ENCODE measurements at regions not wholly inside any gene's neighbourhood (a gene's known extent, or its start where the extent isn't known, plus 50 kb on each side); places are given as distances from the start of the nearest gene placed in this dataset.
A peak's percentile ranks its signal among the peaks of the same experiment; 100 is the strongest.

DNA sequence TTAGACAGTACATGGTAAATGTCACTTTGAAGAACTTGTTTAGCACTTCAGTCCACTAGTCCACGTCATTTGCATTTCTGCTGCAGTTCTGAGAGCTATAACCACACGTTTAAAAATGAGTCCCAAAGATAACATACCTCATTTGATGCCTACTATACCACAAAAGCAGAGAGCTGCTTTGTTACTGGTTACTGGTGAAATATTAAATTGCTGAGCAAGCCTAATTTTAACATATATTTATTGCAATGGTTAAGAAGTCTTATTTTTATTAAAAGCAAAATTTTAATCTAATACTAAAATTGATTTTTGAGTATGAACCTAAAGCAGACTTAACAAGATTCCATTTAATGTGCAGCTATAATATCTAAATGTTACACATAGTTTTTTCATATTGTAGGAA lies 1949.7 kb upstream of the PRR20A start:
- no peak for DNase-seq
- TF ChIP-seq, protein P1, sequence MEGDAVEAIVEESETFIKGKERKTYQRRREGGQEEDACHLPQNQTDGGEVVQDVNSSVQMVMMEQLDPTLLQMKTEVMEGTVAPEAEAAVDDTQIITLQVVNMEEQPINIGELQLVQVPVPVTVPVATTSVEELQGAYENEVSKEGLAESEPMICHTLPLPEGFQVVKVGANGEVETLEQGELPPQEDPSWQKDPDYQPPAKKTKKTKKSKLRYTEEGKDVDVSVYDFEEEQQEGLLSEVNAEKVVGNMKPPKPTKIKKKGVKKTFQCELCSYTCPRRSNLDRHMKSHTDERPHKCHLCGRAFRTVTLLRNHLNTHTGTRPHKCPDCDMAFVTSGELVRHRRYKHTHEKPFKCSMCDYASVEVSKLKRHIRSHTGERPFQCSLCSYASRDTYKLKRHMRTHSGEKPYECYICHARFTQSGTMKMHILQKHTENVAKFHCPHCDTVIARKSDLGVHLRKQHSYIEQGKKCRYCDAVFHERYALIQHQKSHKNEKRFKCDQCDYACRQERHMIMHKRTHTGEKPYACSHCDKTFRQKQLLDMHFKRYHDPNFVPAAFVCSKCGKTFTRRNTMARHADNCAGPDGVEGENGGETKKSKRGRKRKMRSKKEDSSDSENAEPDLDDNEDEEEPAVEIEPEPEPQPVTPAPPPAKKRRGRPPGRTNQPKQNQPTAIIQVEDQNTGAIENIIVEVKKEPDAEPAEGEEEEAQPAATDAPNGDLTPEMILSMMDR (IDR thresholded peaks at IDR 0.05; ENCODE audit: control extremely low read depth, extremely low read depth): no peak

GRCh38 chr13:55199134-55199533 lies 1941.6 kb upstream of the PRR20A start:
- no peaks in the 10 kb centered on the region for H3K36me3 ChIP-seq (ENCODE audit: control insufficient read depth in 4 of 4, insufficient read depth in 4 of 4, low read length in 4 of 4)
- H3K9me3 ChIP-seq (ENCODE audit: control insufficient read depth in 4 of 4, insufficient read depth in 3 of 4, low read length in 3 of 4): peaks cover 0 to 6% (median 0%) of the 10 kb centered on the region in 4 donors
- ATAC-seq (ENCODE audit: insufficient read depth, low FRiP score) (no peak), DNase-seq (peak; percentile 12 to 40 (median 37))
- no peak overlapping the region for H3K4me3 ChIP-seq
- no peak overlapping the region for H3K27ac ChIP-seq (ENCODE audit: low read depth in 1 of 2, low read length in 1 of 2)
- TF ChIP-seq, protein P1 (IDR thresholded peaks at IDR 0.05; ENCODE audit: control extremely low read depth, extremely low read depth): no peak
- H3K9ac ChIP-seq (ENCODE audit: insufficient read depth in 1 of 2, low read length in 2 of 2): no peak overlapping the region
- no peaks in the 10 kb centered on the region for H3K4me1 ChIP-seq (ENCODE audit: control insufficient read depth in 5 of 5, insufficient read depth in 5 of 5, low read length in 5 of 5)
- no peaks in the 10 kb centered on the region for H3K27me3 ChIP-seq (ENCODE audit: control insufficient read depth in 3 of 3, insufficient read depth in 3 of 3, low read length in 2 of 3)

More for the DNA sequence above, 1949.7 kb upstream of the PRR20A start:
- no peak overlapping the region for H3K27ac ChIP-seq (ENCODE audit: low read depth in 1 of 2, low read length in 1 of 2)
- no peaks in the 10 kb centered on the region for H3K27me3 ChIP-seq (ENCODE audit: control insufficient read depth in 3 of 3, insufficient read depth in 3 of 3, low read length in 2 of 3)
- WGBS, 2 donors: 53 to 72% methylated on average over 2 of the region's 2 CpGs
- no peaks in the 10 kb centered on the region for H3K36me3 ChIP-seq (ENCODE audit: control insufficient read depth in 4 of 4, insufficient read depth in 4 of 4, low read length in 4 of 4)
- no peak overlapping the region for H3K4me3 ChIP-seq
- H3K9me3 ChIP-seq (ENCODE audit: control insufficient read depth in 4 of 4, insufficient read depth in 3 of 4, low read length in 3 of 4): no peaks in the 10 kb centered on the region
- no peak overlapping the region for H3K9ac ChIP-seq (ENCODE audit: insufficient read depth in 1 of 2, low read length in 2 of 2)
- no peaks in the 10 kb centered on the region for H3K4me1 ChIP-seq (ENCODE audit: control insufficient read depth in 5 of 5, insufficient read depth in 5 of 5, low read length in 5 of 5)
- ATAC-seq (ENCODE audit: insufficient read depth, low FRiP score): no peak

GRCh38 chr13:55214841-55215345 lies 1925.8 kb upstream of the PRR20A start:
- H3K27ac ChIP-seq (ENCODE audit: low read depth in 1 of 2, low read length in 1 of 2): no peak overlapping the region
- no peaks in the 10 kb centered on the region for H3K36me3 ChIP-seq (ENCODE audit: control insufficient read depth in 4 of 4, insufficient read depth in 4 of 4, low read length in 4 of 4)
- no peak for DNase-seq
- H3K9ac ChIP-seq (ENCODE audit: insufficient read depth in 1 of 2, low read length in 2 of 2): no peak overlapping the region
- no peaks in the 10 kb centered on the region for H3K27me3 ChIP-seq (ENCODE audit: control insufficient read depth in 3 of 3, insufficient read depth in 3 of 3, low read length in 2 of 3)
- no peaks in the 10 kb centered on the region for H3K4me1 ChIP-seq (ENCODE audit: control insufficient read depth in 5 of 5, insufficient read depth in 5 of 5, low read length in 5 of 5)
- ATAC-seq (ENCODE audit: insufficient read depth, low FRiP score): no peak
- no peak overlapping the region for H3K4me3 ChIP-seq
- TF ChIP-seq, protein P1 (IDR thresholded peaks at IDR 0.05; ENCODE audit: control extremely low read depth, extremely low read depth): no peak
- no peaks in the 10 kb centered on the region for H3K9me3 ChIP-seq (ENCODE audit: control insufficient read depth in 4 of 4, insufficient read depth in 3 of 4, low read length in 3 of 4)

GRCh38 chr13:55219538-55219937 lies 1921.2 kb upstream of the PRR20A start:
- Histone ChIP-seq H3K36me3 (ENCODE audit: control insufficient read depth in 4 of 4, insufficient read depth in 4 of 4, low read length in 4 of 4) (no peaks in the 10 kb centered on the region), H3K27me3 (ENCODE audit: control insufficient read depth in 3 of 3, insufficient read depth in 3 of 3, low read length in 2 of 3) (no peaks in the 10 kb centered on the region), H3K9me3 (ENCODE audit: control insufficient read depth in 4 of 4, insufficient read depth in 3 of 4, low read length in 3 of 4) (no peaks in the 10 kb centered on the region), H3K4me1 (ENCODE audit: control insufficient read depth in 5 of 5, insufficient read depth in 5 of 5, low read length in 5 of 5) (no peaks in the 10 kb centered on the region), H3K27ac (ENCODE audit: low read depth in 1 of 2, low read length in 1 of 2) (no peak overlapping the region), H3K4me3 (no peak overlapping the region), H3K9ac (ENCODE audit: insufficient read depth in 1 of 2, low read length in 2 of 2) (no peak overlapping the region)
- TF ChIP-seq, protein P1 (IDR thresholded peaks at IDR 0.05; ENCODE audit: control extremely low read depth, extremely low read depth): no peak
- WGBS, 2 donors: 90 to 95% methylated on average over 1 of the region's 1 CpG
- no peak for DNase-seq
- no peak for ATAC-seq (ENCODE audit: insufficient read depth, low FRiP score)

All from lung (tissue), 11 donors.